ENCODE measurements at regions not wholly inside any gene's neighbourhood (a gene's known extent, or its start where the extent isn't known, plus 50 kb on each side); places are given as distances from the start of the nearest gene placed in this dataset.
A peak's percentile ranks its signal among the peaks of the same experiment; 100 is the strongest.
"Not testable (repeated sequence)": the region's sequence is repeated elsewhere in the genome, so short reads cannot be mapped to it uniquely, and the experiment has no call there.

DNA sequence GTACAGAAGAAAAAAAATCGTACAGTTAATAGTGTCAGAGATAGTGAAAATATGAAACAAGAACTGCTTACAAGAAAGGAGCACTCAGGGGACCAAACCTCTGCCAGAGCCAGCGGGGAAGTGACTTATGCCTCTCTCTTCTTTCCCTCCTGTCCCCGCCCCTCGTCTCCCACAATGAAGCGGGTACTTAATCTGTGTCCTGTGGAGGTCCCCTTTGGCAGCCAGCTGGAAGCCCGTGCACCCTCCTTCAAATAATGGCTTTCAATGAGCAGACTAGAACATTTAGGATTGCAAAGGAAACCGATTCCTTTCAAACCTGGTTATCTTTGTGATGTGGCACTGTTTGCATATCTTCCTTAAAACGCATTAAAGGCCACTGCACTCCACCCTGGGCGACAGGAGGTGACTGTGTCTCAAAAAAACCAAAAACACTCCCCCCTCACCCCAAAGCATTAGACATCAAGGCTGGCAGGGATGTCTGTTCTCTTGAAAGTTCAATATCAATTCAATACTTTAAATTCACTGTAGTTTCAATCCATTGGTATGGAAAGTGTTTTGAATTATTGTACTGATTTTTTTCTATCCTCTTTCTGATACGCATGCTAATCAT lies 51.7 kb downstream of the PPIAL4C start:
- not testable (repeated sequence) for DNase-seq (ENCODE audit: low read depth)

GRCh38 chr1:149636286-149637122 lies 52.9 kb downstream of the PPIAL4C start:
- DNase-seq (ENCODE audit: low read depth) = peak; percentile 47

DNA sequence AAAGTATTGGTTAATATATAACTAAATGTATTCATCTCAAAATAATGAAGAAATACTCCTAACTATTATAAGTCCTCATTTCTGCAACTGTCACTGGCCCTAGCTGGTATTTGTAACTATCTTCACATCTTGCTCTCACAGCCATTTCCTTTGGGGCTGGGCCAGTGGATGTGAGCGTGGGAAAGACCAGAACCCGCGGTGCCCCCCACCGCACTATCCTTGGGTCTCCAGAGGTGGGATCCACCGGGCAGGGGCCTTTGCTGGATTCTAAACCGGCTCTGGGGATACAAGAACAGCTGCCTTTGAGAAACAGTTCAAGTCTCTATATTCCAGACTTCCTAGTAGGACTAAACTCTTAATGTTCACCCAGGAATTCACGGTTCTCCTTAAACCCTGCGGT lies 54.8 kb downstream of the PPIAL4C start:
- not testable (repeated sequence) for DNase-seq (ENCODE audit: low read depth)

DNA sequence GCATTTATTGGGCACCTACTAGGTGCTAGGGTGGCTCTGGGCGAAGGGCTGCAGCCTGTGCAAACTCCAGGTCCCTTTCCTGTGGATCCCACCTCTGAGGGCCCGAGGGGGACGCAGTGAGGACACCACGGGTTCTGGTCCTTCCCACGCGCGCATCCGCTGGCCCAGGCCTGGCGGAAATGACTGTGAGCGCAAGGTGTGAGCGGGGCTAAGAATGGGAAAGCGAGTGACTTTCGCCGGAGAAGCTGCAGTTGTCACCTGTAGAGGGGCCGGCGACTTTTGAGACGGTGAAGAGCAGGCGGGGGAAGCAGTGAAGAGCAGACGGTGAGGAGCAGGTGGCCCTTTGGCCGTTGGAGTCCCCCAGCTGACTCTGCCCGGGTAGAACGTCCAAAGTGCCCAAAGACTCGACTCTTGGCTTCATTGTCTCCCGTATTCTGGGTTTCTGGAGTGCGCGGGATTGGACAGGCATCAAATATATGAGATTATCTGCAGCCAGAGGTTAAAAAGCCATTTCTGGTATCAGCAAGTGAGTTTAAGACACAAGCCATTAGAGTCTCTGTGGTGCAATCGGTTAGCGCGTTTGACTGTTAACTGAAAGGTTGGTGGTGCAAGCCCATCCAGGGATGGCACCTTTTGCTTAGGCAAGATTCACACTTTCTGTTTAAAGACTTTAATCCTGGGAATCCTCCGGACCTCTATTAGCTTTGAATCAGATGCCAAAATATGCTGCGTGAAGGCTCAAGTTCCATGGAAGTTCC lies 55.4 kb downstream of the PPIAL4C start:
- not testable (repeated sequence) for DNase-seq (ENCODE audit: low read depth)

GRCh38 chr1:149641179-149641578 lies 57.5 kb downstream of the PPIAL4C start:
- DNase-seq (ENCODE audit: low read depth) = not testable (repeated sequence)

- DNase-seq (ENCODE audit: low read depth) = not testable (repeated sequence)
Measured at GRCh38 chr1:149644818-149645217, 61.2 kb downstream of the PPIAL4C start.

- not testable (repeated sequence) for DNase-seq (ENCODE audit: low read depth)
Measured at GRCh38 chr1:149646360-149647017, 62.8 kb downstream of the PPIAL4C start.

DNA sequence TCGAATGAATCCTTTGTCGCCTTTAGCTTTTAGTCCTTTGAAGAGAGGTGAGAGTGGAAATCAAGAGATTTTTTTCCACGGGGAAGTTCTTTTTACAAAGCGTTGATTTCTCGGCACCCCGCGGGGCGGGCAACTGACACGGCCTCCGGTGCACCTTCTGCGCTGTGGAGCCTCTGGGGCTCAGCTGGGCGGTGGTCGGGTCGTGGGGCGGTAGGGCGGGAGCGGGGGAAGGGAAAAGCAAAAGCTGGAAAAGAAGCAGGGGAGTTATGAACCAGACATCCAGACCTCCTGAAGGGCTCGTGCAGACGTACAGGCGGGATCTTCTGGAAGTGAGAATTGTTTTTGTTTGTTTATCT lies 63.3 kb downstream of the PPIAL4C start:
- not testable (repeated sequence) for DNase-seq (ENCODE audit: low read depth)

DNA sequence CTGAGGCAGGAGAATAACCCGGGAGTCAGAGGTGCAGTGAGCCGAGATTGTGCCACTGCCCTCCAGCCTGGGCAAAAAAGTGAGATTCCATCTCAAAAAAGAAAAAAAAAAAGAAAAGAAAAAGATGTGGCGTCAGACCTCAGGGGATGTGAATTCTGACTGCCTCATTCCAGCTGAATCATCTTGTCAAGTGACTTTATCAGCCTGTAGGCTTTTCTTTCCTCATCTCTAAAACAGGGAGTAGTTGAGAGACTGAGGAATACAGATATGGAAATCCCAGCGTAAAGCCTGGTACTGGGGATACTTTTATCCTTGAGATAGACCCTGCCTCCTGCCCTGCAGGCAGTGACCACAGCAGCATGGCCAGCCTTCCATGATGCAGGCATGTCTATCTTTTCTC lies 74.1 kb downstream of the PPIAL4C start:
- DNase-seq (ENCODE audit: low read depth) = not testable (repeated sequence)

DNA sequence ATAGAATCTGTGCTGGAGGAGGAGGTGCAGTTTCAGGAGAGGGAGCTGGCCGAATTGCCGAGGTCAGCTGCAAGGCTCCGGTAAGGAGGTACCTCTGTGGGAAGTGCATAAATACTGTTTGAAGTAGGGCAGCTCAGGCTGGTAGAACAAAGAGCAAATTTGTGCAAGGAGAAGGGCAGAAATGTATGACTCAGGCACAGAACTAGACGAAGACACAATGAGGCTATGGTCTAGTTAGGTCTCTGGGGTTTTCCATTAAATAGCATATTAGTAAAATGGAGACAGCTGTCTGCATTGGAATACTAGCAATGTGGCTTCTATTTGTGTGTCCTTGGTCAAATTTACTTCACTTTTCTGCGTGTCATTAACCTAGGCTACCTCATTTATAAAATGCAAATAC lies 74.5 kb downstream of the PPIAL4C start:
- DNase-seq (ENCODE audit: low read depth) = not testable (repeated sequence)

DNA sequence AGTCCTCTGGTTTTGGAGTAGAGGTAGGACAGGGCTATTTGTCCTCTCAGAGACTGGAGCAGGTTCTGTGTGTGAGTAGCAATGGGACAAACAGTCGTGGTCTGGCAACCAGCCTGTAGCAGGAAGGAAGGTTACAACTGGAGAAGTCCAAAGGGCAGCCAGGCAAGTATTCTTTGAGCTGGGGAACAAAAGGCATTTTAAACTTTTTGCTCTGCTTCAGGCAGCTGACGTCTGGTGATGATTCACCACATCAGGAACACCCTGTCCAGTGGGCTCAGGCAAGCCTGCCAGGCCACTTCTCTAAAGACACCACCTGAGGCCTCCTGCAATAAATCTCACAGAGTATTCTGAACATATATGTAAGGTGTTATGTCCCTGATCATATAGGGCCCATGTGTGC lies 81.0 kb downstream of the PPIAL4C start:
- not testable (repeated sequence) for DNase-seq (ENCODE audit: low read depth)

- not testable (repeated sequence) for DNase-seq (ENCODE audit: low read depth)
Measured at GRCh38 chr1:149665033-149665432, 81.4 kb downstream of the PPIAL4C start.

DNA sequence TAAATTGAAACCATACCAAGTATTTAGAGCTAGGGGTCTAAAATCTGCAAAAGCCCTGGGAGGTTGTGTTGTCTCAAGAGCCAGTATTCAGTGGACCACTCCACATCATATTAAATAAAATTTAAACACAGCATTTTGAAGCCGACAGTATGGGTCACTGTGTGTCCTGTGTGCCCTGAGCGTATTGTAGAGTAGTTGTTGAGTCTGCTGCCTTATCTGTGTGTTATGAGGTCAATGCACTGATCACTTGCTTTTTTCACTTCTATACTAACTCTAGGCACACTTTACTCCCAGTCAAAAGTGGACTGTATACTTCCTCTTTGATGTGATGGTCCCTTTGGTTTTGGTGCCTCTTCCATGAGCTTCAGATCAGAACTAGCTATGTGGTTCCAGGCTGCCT lies 81.9 kb downstream of the PPIAL4C start:
- not testable (repeated sequence) for DNase-seq (ENCODE audit: low read depth)

DNA sequence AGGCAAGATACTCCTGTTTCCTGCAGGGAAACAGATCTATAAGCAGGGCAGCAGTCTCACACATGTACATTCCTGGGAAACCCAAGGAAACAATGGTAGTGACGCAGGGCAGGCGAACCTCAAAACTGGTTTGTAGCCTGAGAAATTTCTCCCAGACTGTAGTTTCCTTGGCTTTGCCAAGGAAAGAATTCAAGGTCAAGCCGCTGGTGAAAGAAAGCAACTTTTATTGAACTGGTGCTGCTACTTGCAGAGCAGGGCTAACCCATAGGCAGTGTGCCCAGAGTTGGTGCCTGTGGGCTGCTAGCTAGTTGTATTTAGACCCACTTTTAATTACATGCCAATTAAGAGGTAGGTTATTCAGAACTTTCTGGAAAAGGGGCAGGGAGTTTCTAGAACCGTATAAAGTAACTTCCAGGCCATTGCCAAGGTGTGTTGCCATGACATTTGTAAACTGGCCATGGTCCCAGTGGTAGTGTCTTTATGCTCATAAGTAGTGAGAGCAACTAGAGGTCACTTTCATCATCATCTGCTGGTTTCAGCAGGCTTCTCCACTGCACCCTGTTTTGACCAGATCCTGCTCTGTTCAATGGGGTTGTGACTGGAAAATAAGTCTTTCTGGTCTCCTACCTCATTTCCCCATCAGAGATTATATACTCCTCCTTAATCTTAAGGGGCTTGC lies 89.7 kb downstream of the PPIAL4C start:
- DNase-seq (ENCODE audit: low read depth) = not testable (repeated sequence)

- DNase-seq (ENCODE audit: low read depth) = not testable (repeated sequence)
Measured at GRCh38 chr1:149674921-149675320, 91.3 kb downstream of the PPIAL4C start.

DNA sequence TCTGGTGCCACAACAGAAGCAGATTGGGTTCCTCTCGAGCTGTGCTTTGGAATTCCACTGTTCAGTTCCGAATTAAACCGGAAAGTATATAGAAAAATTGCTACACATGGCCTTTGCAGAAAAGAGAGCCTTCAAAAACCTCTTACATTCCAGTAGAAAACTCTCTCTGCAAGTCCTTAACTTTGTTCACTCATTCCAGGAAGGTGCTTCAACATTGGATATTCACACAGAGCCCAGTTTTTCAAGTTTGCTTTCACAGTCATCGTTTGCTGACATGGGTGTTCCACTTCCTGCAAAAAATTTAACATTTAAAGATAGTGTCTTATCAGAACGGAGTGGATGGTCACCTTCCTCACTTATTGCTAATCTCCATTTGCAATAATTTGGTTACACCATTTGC lies 93.7 kb downstream of the PPIAL4C start:
- DNase-seq (ENCODE audit: low read depth) = not testable (repeated sequence)

DNA sequence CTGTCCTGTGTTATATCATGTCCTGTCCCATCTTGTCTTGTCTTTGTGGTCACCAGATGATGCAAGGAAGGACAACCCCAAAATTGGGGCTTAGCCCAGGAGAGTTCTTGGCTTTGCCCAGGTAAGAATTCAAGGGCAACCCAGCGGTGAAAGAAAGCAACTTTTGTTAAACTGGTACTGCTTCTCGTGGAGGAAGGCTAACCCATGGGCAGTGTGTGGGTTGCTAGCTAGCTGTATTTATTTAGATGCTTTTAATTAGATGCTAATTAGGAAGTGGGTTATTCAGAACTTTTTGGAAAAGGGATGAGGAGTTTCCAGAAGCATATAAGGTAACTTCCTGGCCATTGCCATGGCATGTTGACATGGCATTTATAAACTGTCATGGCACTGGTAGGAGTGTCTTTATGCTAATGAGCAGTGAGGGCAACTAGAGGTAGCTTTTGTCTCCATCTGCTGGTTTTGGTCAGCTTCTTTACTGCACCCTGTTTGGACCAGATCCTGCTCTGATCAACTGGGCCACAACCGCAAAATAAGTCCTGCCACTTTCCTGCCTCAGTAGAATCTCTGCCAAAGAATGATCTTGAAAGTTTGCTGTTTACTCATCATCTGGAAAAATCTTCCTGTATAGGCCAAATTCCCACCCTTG lies 95.8 kb upstream of the FCGR1A start:
- DNase-seq (ENCODE audit: low read depth) = not testable (repeated sequence)

GRCh38 chr1:149691399-149691798 lies 91.1 kb upstream of the FCGR1A start:
- not testable (repeated sequence) for DNase-seq (ENCODE audit: low read depth)

- DNase-seq (ENCODE audit: low read depth) = not testable (repeated sequence)
Measured at GRCh38 chr1:149692804-149693539, 89.5 kb upstream of the FCGR1A start.

- DNase-seq (ENCODE audit: low read depth) = not testable (repeated sequence)
Measured at GRCh38 chr1:149695066-149695465, 87.4 kb upstream of the FCGR1A start.

All from HS-27A (cell line).